NCI-H2196 treated with DMSO at 0.1 percent for 48 hours (cell line): ENCODE measurements at regions not wholly inside any gene's neighbourhood (a gene's known extent, or its start where the extent isn't known, plus 50 kb on each side); places are given as distances from the start of the nearest gene placed in this dataset.

ENCODE experiments used
- DNase-seq: peaks from one replicate; lab custom pipeline; 2025; ENCODE audit not compliant: unreplicated experiment; lab: John Stamatoyannopoulos, UW

- DNase-seq: no peak
These were observed 759.0 kb upstream of the API5 start for GRCh38 chr11:42552786-42553185.

GRCh38 chr11:42555190-42555589 is 756.6 kb upstream of the API5 start:
- no peak for DNase-seq

GRCh38 chr11:42571131-42571877 is 740.5 kb upstream of the API5 start:
- no peak for DNase-seq

- no peak for DNase-seq
These were observed 739.8 kb upstream of the API5 start for GRCh38 chr11:42571878-42572610.

GRCh38 chr11:42576318-42576717 is 735.5 kb upstream of the API5 start:
- no peak for DNase-seq

GRCh38 chr11:42589286-42589685 is 722.5 kb upstream of the API5 start:
- no peak for DNase-seq

GRCh38 chr11:42591841-42592240 is 720.0 kb upstream of the API5 start:
- no peak for DNase-seq

GRCh38 chr11:42593441-42593840 is 718.4 kb upstream of the API5 start:
- no peak for DNase-seq

GRCh38 chr11:42595876-42596275 is 715.9 kb upstream of the API5 start:
- DNase-seq: no peak

GRCh38 chr11:42596576-42597145 is 715.1 kb upstream of the API5 start:
- no peak for DNase-seq

GRCh38 chr11:42598341-42598740 is 713.5 kb upstream of the API5 start:
- DNase-seq: no peak

- no peak for DNase-seq
These were observed 691.0 kb upstream of the API5 start for GRCh38 chr11:42620796-42621195.

- DNase-seq: no peak
These were observed 685.8 kb upstream of the API5 start for GRCh38 chr11:42625757-42626665.

GRCh38 chr11:42631220-42631843 is 680.5 kb upstream of the API5 start:
- no peak for DNase-seq

- DNase-seq: no peak
These were observed 664.8 kb upstream of the API5 start for GRCh38 chr11:42646959-42647358.

- DNase-seq: no peak
These were observed 663.8 kb upstream of the API5 start for GRCh38 chr11:42647993-42648392.

GRCh38 chr11:42651621-42652020 is 660.2 kb upstream of the API5 start:
- no peak for DNase-seq

GRCh38 chr11:42657169-42657568 is 654.6 kb upstream of the API5 start:
- no peak for DNase-seq

- no peak for DNase-seq
These were observed 649.9 kb upstream of the API5 start for GRCh38 chr11:42661942-42662341.

- DNase-seq: no peak
These were observed 642.4 kb upstream of the API5 start for GRCh38 chr11:42669248-42669976.
